ENCODE measurements at regions not wholly inside any gene's neighbourhood (a gene's known extent, or its start where the extent isn't known, plus 50 kb on each side); places are given as distances from the start of the nearest gene placed in this dataset.

DNA sequence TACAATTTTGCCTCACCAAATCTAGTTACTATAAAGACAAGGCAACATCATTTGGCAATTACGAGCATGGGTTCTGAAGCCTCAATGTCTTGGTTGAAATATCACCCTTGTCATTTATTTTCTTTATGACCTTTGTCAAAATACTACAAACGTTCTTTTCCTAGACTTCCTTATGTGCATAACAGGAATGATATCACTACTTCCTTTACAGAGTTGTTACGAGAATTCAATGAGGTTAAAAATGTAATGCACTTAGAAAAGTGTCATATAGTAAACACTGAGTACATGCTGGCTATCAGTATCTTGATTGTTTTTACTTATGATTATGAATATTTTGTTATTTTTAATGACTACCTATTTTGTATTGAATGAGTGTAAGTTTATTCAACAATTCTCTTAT lies 640.9 kb upstream of the CCNG1 start:
- no peak overlapping the region for H3K4me3 ChIP-seq

DNA sequence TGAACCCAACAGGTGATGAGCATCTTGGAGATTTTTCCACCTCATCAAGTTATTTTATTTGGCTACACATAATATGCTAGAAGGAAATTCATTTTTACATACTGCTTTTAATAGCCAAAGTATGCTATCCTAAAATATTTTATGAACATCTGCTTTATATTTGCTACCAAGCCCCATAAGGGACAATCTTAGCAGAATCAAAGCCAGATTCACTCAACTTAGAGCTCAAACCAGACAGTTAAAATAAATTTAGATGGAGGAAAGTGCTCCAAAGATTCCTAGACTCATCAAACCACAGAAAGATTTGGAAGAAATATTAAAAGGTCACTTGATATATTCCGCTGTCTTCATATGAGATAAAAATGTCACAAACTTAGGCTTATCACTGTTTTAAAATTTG lies 637.1 kb upstream of the CCNG1 start:
- TF ChIP-seq, protein P1, sequence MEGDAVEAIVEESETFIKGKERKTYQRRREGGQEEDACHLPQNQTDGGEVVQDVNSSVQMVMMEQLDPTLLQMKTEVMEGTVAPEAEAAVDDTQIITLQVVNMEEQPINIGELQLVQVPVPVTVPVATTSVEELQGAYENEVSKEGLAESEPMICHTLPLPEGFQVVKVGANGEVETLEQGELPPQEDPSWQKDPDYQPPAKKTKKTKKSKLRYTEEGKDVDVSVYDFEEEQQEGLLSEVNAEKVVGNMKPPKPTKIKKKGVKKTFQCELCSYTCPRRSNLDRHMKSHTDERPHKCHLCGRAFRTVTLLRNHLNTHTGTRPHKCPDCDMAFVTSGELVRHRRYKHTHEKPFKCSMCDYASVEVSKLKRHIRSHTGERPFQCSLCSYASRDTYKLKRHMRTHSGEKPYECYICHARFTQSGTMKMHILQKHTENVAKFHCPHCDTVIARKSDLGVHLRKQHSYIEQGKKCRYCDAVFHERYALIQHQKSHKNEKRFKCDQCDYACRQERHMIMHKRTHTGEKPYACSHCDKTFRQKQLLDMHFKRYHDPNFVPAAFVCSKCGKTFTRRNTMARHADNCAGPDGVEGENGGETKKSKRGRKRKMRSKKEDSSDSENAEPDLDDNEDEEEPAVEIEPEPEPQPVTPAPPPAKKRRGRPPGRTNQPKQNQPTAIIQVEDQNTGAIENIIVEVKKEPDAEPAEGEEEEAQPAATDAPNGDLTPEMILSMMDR (IDR thresholded peaks at IDR 0.05): no peak
- Histone ChIP-seq H3K9me3 (no peaks in the 10 kb centered on the region), H3K27ac (no peak overlapping the region), H3K4me1 (no peaks in the 10 kb centered on the region), H3K4me3 (no peak overlapping the region), H3K36me3 (no peaks in the 10 kb centered on the region), H3K27me3 (no peaks in the 10 kb centered on the region)
- no peak for DNase-seq
- intact Hi-C loops (cut with DNase I; ENCODE audit: low total_unique reads): no loop called here

More for the DNA sequence above, 640.9 kb upstream of the CCNG1 start:
- Histone ChIP-seq H3K27me3 (no peaks in the 10 kb centered on the region), H3K9me3 (no peaks in the 10 kb centered on the region), H3K4me1 (no peaks in the 10 kb centered on the region), H3K36me3 (no peaks in the 10 kb centered on the region), H3K27ac (no peak overlapping the region)
- TF ChIP-seq, protein P1 (IDR thresholded peaks at IDR 0.05): no peak
- DNase-seq: no peak
- intact Hi-C loops (cut with DNase I; ENCODE audit: low total_unique reads): no loop called here

DNA sequence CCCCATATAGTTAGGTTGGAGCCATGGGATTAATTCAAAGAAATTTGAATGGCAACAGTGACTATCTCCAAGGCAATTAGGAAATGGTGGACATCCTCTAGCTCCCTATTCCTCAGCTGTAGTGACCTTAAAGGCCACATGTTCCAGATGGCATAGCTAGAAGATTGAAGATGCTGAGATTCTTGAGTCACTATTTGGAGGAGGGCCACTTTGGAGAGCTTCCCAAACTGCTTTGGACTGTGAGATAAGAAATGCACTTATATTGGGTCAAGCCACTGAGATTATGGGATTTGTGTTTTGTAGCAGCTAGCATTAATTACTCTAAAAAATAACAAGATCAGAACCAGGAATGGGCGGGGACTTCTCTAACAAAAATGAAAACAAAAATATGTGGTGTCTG lies 636.2 kb upstream of the CCNG1 start:
- no peak overlapping the region for H3K4me3 ChIP-seq
- no peak for DNase-seq
- no peaks in the 10 kb centered on the region for H3K9me3 ChIP-seq
- TF ChIP-seq, protein P1 (IDR thresholded peaks at IDR 0.05): no peak
- H3K36me3 ChIP-seq: no peaks in the 10 kb centered on the region
- no peaks in the 10 kb centered on the region for H3K27me3 ChIP-seq
- no peak overlapping the region for H3K27ac ChIP-seq
- no peaks in the 10 kb centered on the region for H3K4me1 ChIP-seq
- intact Hi-C loops (cut with DNase I; ENCODE audit: low total_unique reads): no loop called here

DNA sequence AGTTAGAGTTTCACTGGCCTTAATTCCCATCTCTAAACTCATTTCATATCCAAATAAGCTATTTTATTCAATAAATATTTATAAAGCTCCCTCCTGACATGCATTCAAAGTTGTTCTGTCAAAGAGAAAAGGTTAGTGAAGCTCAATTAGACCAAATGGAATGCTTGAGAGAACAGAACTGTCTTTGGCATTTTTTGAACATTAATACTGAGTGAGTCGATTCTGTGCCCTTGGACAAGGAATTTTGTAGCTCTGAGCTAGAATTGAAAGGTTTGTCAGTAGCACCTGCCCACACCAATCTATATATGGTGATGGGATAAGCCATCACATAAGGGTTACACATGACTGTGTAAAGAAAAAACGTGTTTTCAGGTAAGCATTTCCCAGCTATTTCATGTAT lies 631.2 kb upstream of the CCNG1 start:
- no peak for DNase-seq
- TF ChIP-seq, protein P1 (IDR thresholded peaks at IDR 0.05): no peak

DNA sequence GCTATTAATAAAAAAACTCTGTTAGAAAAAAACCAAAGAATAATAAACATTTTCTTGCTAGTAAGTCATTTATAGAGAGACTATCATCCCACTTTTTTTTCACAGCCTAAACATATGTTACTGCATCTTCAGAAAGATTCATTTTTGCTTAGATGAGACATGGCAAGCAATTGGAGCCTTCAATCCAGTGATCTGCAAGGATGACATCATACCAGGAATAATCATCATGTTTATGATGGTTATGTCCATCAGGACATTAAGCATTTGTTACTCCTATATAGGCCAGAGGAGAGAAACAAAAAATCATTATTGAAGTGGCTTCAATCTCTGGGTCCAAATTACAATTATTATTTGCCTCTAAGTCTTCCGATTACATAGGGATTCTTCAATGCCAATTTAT lies 626.3 kb upstream of the CCNG1 start:
- Histone ChIP-seq H3K4me3 (no peak overlapping the region), H3K9me3 (no peaks in the 10 kb centered on the region), H3K36me3 (no peaks in the 10 kb centered on the region), H3K4me1 (no peaks in the 10 kb centered on the region), H3K27me3 (no peaks in the 10 kb centered on the region), H3K27ac (no peak overlapping the region)
- TF ChIP-seq, protein P1 (IDR thresholded peaks at IDR 0.05): no peak
- no peak for DNase-seq
- intact Hi-C loops (cut with DNase I; ENCODE audit: low total_unique reads): no loop called here

More for the DNA sequence above, 631.2 kb upstream of the CCNG1 start:
- H3K4me3 ChIP-seq: no peak overlapping the region
- H3K4me1 ChIP-seq: no peaks in the 10 kb centered on the region
- H3K9me3 ChIP-seq: no peaks in the 10 kb centered on the region
- H3K36me3 ChIP-seq: no peaks in the 10 kb centered on the region
- intact Hi-C loops (cut with DNase I; ENCODE audit: low total_unique reads): no loop called here
- H3K27ac ChIP-seq: no peak overlapping the region
- no peaks in the 10 kb centered on the region for H3K27me3 ChIP-seq

DNA sequence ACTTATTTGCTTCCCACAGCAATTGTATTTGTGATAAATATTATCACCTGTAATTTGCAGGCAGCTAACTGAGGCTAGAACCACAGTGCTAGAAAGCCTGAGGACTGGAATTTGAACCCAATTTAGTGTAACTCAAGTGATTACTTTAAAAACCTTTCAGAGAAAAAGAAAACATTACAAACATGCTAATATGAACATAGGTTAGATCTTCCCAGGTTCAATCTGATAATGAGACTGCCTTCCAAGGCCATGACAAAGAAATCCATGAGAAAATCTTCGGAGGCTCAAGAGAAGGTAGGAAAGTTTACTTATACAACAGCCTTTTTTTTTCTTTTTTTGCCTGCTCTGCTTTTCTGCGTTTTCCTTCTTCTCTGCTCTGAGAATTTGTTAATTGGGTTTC lies 620.6 kb upstream of the CCNG1 start:
- DNase-seq: no peak
- TF ChIP-seq, protein P1 (IDR thresholded peaks at IDR 0.05): no peak
- H3K4me3 ChIP-seq: no peak overlapping the region
- intact Hi-C loops (cut with DNase I; ENCODE audit: low total_unique reads): no loop called here
- H3K27me3 ChIP-seq: no peaks in the 10 kb centered on the region
- H3K9me3 ChIP-seq: no peaks in the 10 kb centered on the region
- peaks cover 0 to 7% (median 0%) of the 10 kb centered on the region in 4 donors for H3K4me1 ChIP-seq
- H3K36me3 ChIP-seq: no peaks in the 10 kb centered on the region
- no peak overlapping the region for H3K27ac ChIP-seq
